ENCODE measurements at regions not wholly inside any gene's neighbourhood (a gene's known extent, or its start where the extent isn't known, plus 50 kb on each side); places are given as distances from the start of the nearest gene placed in this dataset.

GRCh38 chr4:158995040-158995439 lies 107.8 kb upstream of the RAPGEF2 start:
- ATAC-seq (no peak), DNase-seq (no peak)
- no peaks in the 10 kb centered on the region for H3K9me3 ChIP-seq
- H3K4me3 ChIP-seq, result no peak overlapping the region
- H3K4me1 ChIP-seq (ENCODE audit: low read depth), result peaks cover 10% of the 10 kb centered on the region
- H3K36me3 ChIP-seq (ENCODE audit: low read depth), result no peaks in the 10 kb centered on the region
- TF ChIP-seq CTCF (IDR thresholded peaks at IDR 0.05), result no peak
- intact Hi-C loops (cut with DNase I, micrococcal nuclease), result no loop called here

GRCh38 chr4:158995965-158996364 lies 106.9 kb upstream of the RAPGEF2 start:
- DNase-seq, result no peak
- no peak overlapping the region for H3K4me3 ChIP-seq
- no peaks in the 10 kb centered on the region for H3K36me3 ChIP-seq (ENCODE audit: low read depth)
- H3K4me1 ChIP-seq (ENCODE audit: low read depth), result peaks cover 10% of the 10 kb centered on the region
- no peak for TF ChIP-seq CTCF (IDR thresholded peaks at IDR 0.05)
- no peak for ATAC-seq
- intact Hi-C loops (cut with DNase I, micrococcal nuclease), result no loop called here
- H3K9me3 ChIP-seq, result no peaks in the 10 kb centered on the region

GRCh38 chr4:158996669-158997074 lies 106.2 kb upstream of the RAPGEF2 start:
- no peak for DNase-seq
- intact Hi-C loops (cut with DNase I, micrococcal nuclease), result no loop called here
- H3K4me3 ChIP-seq, result no peak overlapping the region
- H3K36me3 ChIP-seq (ENCODE audit: low read depth), result no peaks in the 10 kb centered on the region
- H3K9me3 ChIP-seq, result no peaks in the 10 kb centered on the region
- peak; percentile 71 for ATAC-seq
- H3K4me1 ChIP-seq (ENCODE audit: low read depth), result peaks cover 10% of the 10 kb centered on the region
- no peak for TF ChIP-seq CTCF (IDR thresholded peaks at IDR 0.05)

GRCh38 chr4:158997660-158998349 lies 105.1 kb upstream of the RAPGEF2 start:
- Histone ChIP-seq H3K36me3 (ENCODE audit: low read depth) (no peaks in the 10 kb centered on the region), H3K4me3 (no peak overlapping the region), H3K9me3 (no peaks in the 10 kb centered on the region), H3K4me1 (ENCODE audit: low read depth) (peaks cover 14% of the 10 kb centered on the region)
- ATAC-seq, result no peak
- DNase-seq, result no peak
- no peak for TF ChIP-seq CTCF (IDR thresholded peaks at IDR 0.05)
- intact Hi-C loops (cut with DNase I, micrococcal nuclease), result no loop called here

GRCh38 chr4:158998624-158999023 lies 104.3 kb upstream of the RAPGEF2 start:
- ATAC-seq, result peak; percentile 89
- Histone ChIP-seq H3K36me3 (ENCODE audit: low read depth) (no peaks in the 10 kb centered on the region), H3K4me3 (no peak overlapping the region), H3K9me3 (no peaks in the 10 kb centered on the region), H3K4me1 (ENCODE audit: low read depth) (peaks cover 14% of the 10 kb centered on the region)
- no peak for TF ChIP-seq CTCF (IDR thresholded peaks at IDR 0.05)
- intact Hi-C loops (cut with DNase I, micrococcal nuclease), result no loop called here
- DNase-seq, result peak in 1 of 3 donors; percentile 47
